22Rv1 (cell line): ENCODE measurements at regions not wholly inside any gene's neighbourhood (a gene's known extent, or its start where the extent isn't known, plus 50 kb on each side); places are given as distances from the start of the nearest gene placed in this dataset.

Experiments used
- ZFX ChIP-seq: fragments of 450-650 bp; IDR thresholded peaks from 2 replicates; pipeline ENCODE4 v1.6.1; 2017; ENCODE audit warnings: antibody characterized with exemption, borderline replicate concordance
- TF ChIP-seq, protein P1 (sequence below): fragments of 450-650 bp; IDR thresholded peaks from 2 replicates; pipeline ENCODE4 v1.5.1; 2017; ENCODE audit warnings: mild to moderate bottlenecking

DNA sequence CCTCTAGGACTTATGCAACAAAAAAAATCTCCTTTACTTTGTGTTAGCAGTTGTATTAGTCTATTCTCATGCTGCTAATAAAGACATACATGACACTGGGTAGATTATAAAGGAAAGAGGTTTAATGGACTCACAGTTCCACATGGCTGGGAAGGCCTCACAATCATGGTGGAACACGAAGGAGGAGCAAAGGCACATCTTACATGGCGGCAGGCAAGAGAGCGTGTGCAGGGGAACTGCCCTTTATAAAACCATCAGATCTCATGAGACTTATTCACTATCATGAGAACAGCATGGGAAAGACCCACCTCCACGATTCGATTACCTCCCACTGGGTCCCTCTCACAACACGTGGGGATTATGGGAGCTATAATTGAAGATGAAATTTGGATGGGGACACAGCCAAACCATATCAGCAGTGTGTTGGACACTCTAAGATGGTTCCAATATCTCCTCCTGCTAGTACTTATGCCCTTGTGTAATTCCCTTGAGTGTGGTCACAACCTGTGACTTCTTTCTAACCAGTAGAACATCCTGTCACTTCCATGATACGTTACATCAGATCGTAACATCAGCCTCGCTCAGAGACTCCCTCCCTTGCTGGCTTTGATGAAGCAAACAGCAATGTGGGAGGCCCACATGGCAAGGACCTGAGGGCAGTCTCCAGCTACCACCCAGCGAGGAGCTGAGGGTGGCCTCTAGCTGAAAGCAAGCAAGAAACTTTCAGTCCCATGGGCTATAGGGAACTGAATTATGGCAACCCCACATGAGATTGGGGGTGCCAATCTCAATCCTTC, 113.5 kb upstream of the PITX1 start:
- TF ChIP-seq, protein P1, sequence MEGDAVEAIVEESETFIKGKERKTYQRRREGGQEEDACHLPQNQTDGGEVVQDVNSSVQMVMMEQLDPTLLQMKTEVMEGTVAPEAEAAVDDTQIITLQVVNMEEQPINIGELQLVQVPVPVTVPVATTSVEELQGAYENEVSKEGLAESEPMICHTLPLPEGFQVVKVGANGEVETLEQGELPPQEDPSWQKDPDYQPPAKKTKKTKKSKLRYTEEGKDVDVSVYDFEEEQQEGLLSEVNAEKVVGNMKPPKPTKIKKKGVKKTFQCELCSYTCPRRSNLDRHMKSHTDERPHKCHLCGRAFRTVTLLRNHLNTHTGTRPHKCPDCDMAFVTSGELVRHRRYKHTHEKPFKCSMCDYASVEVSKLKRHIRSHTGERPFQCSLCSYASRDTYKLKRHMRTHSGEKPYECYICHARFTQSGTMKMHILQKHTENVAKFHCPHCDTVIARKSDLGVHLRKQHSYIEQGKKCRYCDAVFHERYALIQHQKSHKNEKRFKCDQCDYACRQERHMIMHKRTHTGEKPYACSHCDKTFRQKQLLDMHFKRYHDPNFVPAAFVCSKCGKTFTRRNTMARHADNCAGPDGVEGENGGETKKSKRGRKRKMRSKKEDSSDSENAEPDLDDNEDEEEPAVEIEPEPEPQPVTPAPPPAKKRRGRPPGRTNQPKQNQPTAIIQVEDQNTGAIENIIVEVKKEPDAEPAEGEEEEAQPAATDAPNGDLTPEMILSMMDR = no peak
- TF ChIP-seq ZFX = no peak
